Smooth muscle cell (in vitro differentiated cells): ENCODE measurements at regions not wholly inside any gene's neighbourhood (a gene's known extent, or its start where the extent isn't known, plus 50 kb on each side); places are given as distances from the start of the nearest gene placed in this dataset.
A peak's percentile ranks its signal among the peaks of the same experiment; 100 is the strongest.

Experiments used
- DNase-seq: peaks from one replicate; lab custom pipeline; 2025; ENCODE audit not compliant: unreplicated experiment; lab: John Stamatoyannopoulos, UW
- H2AFZ ChIP-seq: fragments of 200-600 bp; sonication (generic); 2 replicates; pipeline ENCODE4 v1.6.0; 2016; ENCODE audit warnings: antibody characterized with exemption, low read depth, mild to moderate bottlenecking
- H3F3A ChIP-seq: fragments of 200-600 bp; sonication (generic); 2 replicates; pipeline ENCODE4 v1.6.0; 2017; ENCODE audit warnings: antibody characterized with exemption, low read depth
- H3K27ac ChIP-seq: fragments of 200-600 bp; sonication (generic); 2 replicates; pipeline ENCODE4 v1.5.1; 2016; ENCODE audit warnings: low read depth, mild to moderate bottlenecking
- H3K27me3 ChIP-seq: fragments of 200-600 bp; sonication (generic); 2 replicates; pipeline ENCODE4 v1.6.1; 2016; ENCODE audit warnings: low read depth, mild to moderate bottlenecking
- H3K36me3 ChIP-seq: fragments of 200-600 bp; sonication (generic); 2 replicates; pipeline ENCODE4 v1.5.1; 2016; ENCODE audit warnings: low read depth
- H3K4me1 ChIP-seq: fragments of 200-600 bp; sonication (generic); 2 replicates; pipeline ENCODE4 v1.5.1; 2016; ENCODE audit warnings: low read depth
- H3K4me2 ChIP-seq: fragments of 200-600 bp; sonication (generic); 2 replicates; pipeline ENCODE4 v1.6.0; 2016; ENCODE audit warnings: mild to moderate bottlenecking
- H3K4me3 ChIP-seq: fragments of 200-600 bp; sonication (generic); 2 replicates; pipeline ENCODE4 v1.5.1; 2016; ENCODE audit warnings: mild to moderate bottlenecking
- H3K79me2 ChIP-seq: fragments of 200-600 bp; sonication (generic); 2 replicates; pipeline ENCODE4 v1.6.0; 2016; ENCODE audit warnings: low read depth, mild to moderate bottlenecking
- H3K9ac ChIP-seq: fragments of 200-600 bp; sonication (generic); 2 replicates; pipeline ENCODE4 v1.6.0; 2016; ENCODE audit warnings: low read depth
- H3K9me3 ChIP-seq: fragments of 200-600 bp; sonication (generic); replicated peaks from 2 replicates; pipeline ENCODE4 v1.5.1; 2016; ENCODE audit warnings: low read depth
- H4K20me1 ChIP-seq: fragments of 200-600 bp; sonication (generic); 2 replicates; pipeline ENCODE4 v1.6.0; 2016; ENCODE audit warnings: low read depth
- CTCF ChIP-seq: fragments of 200-600 bp; sonication (generic); IDR thresholded peaks from 2 replicates; pipeline ENCODE4 v1.5.1; 2017; ENCODE audit warnings: borderline replicate concordance, mild to moderate bottlenecking, antibody characterized with exemption; ENCODE audit not compliant: insufficient read depth, poor library complexity, severe bottlenecking
- WGBS: methylation state at CpG from one replicate; pipeline ENCODE4 v1.1.7; 2016; ENCODE audit warnings: low lambda C conversion rate; 5-methylcytosine and 5-hydroxymethylcytosine counted together

- no peaks in the 10 kb centered on the region for H3F3A ChIP-seq
These were observed 186.5 kb upstream of the KLHL29 start for GRCh38 chr2:23198316-23199114.

GRCh38 chr2:23199115-23199918, 185.7 kb upstream of the KLHL29 start:
- no peaks in the 10 kb centered on the region for H3F3A ChIP-seq
- no peaks in the 10 kb centered on the region for H3K79me2 ChIP-seq
- H3K27me3 ChIP-seq: no peaks in the 10 kb centered on the region
- no peaks in the 10 kb centered on the region for H3K4me1 ChIP-seq
- no peaks in the 10 kb centered on the region for H4K20me1 ChIP-seq
- no peak overlapping the region for H3K4me2 ChIP-seq
- WGBS: 71% methylated on average over 7 of the region's 7 CpGs
- no peak overlapping the region for H2AFZ ChIP-seq
- no peak overlapping the region for H3K4me3 ChIP-seq
- H3K9ac ChIP-seq: no peak overlapping the region
- no peak for DNase-seq
- no peaks in the 10 kb centered on the region for H3K36me3 ChIP-seq
- TF ChIP-seq CTCF: peak; percentile 26
- no peaks in the 10 kb centered on the region for H3K9me3 ChIP-seq
- H3K27ac ChIP-seq: no peak overlapping the region

More at GRCh38 chr2:23198316-23199114, 186.5 kb upstream of the KLHL29 start:
- no peaks in the 10 kb centered on the region for H3K4me1 ChIP-seq
- WGBS: 86% methylated on average over 12 of the region's 12 CpGs
- no peak overlapping the region for H2AFZ ChIP-seq
- no peak overlapping the region for H3K4me2 ChIP-seq
- H3K9me3 ChIP-seq: no peaks in the 10 kb centered on the region
- no peaks in the 10 kb centered on the region for H3K27me3 ChIP-seq
- no peaks in the 10 kb centered on the region for H3K36me3 ChIP-seq
- H3K9ac ChIP-seq: no peak overlapping the region
- DNase-seq: no peak
- H3K4me3 ChIP-seq: no peak overlapping the region
- no peaks in the 10 kb centered on the region for H4K20me1 ChIP-seq
- no peaks in the 10 kb centered on the region for H3K79me2 ChIP-seq
- H3K27ac ChIP-seq: no peak overlapping the region
- no peak for TF ChIP-seq CTCF

- no peak overlapping the region for H3K9ac ChIP-seq
These were observed 184.8 kb upstream of the KLHL29 start for GRCh38 chr2:23200068-23200786.

More at GRCh38 chr2:23200068-23200786, 184.8 kb upstream of the KLHL29 start:
- H3K4me3 ChIP-seq: no peak overlapping the region
- H3K4me2 ChIP-seq: no peak overlapping the region
- no peaks in the 10 kb centered on the region for H3K27me3 ChIP-seq
- no peak for DNase-seq
- no peaks in the 10 kb centered on the region for H3K36me3 ChIP-seq
- H3F3A ChIP-seq: no peaks in the 10 kb centered on the region
- H2AFZ ChIP-seq: no peak overlapping the region
- H3K4me1 ChIP-seq: no peaks in the 10 kb centered on the region
- no peak for TF ChIP-seq CTCF
- 86% methylated on average over 2 of the region's 2 CpGs for WGBS
- H3K27ac ChIP-seq: no peak overlapping the region
- H3K79me2 ChIP-seq: no peaks in the 10 kb centered on the region
- H4K20me1 ChIP-seq: no peaks in the 10 kb centered on the region
- no peaks in the 10 kb centered on the region for H3K9me3 ChIP-seq
